ENCODE measurements at regions not wholly inside any gene's neighbourhood (a gene's known extent, or its start where the extent isn't known, plus 50 kb on each side); places are given as distances from the start of the nearest gene placed in this dataset.
"Not testable (repeated sequence)": the region's sequence is repeated elsewhere in the genome, so short reads cannot be mapped to it uniquely, and the experiment has no call there.

DNA sequence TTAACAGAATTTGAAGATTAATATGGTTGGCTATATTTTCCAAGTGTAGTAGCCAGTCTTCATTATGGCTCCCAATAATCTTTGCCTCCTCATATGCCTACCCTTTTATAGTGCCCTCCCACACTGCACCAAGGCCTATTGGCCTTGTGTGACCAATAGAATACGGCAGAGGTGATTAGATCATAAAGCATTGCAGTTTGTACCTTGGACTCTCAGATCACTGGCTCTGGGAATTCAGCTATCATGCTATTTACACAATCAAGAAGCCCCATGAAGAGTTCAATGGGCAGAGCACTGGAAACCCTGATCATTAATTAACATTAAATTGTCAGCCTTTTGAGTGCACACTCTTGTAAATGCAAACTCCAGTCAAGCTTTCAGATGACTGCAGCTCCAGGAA, 154.5 kb upstream of the MAGI2 start:
- Histone ChIP-seq H3K27ac (no peak overlapping the region), H3K36me3 (no peaks in the 10 kb centered on the region), H3K4me1 (no peaks in the 10 kb centered on the region), H3K9me3 (no peaks in the 10 kb centered on the region), H3K9ac (ENCODE audit: low read depth in 2 of 2, low read length in 2 of 2) (no peak overlapping the region), H3K27me3 (no peaks in the 10 kb centered on the region), H3K4me3 (no peak overlapping the region)
- no peak for DNase-seq
- TF ChIP-seq, protein P1, sequence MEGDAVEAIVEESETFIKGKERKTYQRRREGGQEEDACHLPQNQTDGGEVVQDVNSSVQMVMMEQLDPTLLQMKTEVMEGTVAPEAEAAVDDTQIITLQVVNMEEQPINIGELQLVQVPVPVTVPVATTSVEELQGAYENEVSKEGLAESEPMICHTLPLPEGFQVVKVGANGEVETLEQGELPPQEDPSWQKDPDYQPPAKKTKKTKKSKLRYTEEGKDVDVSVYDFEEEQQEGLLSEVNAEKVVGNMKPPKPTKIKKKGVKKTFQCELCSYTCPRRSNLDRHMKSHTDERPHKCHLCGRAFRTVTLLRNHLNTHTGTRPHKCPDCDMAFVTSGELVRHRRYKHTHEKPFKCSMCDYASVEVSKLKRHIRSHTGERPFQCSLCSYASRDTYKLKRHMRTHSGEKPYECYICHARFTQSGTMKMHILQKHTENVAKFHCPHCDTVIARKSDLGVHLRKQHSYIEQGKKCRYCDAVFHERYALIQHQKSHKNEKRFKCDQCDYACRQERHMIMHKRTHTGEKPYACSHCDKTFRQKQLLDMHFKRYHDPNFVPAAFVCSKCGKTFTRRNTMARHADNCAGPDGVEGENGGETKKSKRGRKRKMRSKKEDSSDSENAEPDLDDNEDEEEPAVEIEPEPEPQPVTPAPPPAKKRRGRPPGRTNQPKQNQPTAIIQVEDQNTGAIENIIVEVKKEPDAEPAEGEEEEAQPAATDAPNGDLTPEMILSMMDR (IDR thresholded peaks at IDR 0.05), result no peak
- intact Hi-C loops (cut with DNase I), result no loop called here

DNA sequence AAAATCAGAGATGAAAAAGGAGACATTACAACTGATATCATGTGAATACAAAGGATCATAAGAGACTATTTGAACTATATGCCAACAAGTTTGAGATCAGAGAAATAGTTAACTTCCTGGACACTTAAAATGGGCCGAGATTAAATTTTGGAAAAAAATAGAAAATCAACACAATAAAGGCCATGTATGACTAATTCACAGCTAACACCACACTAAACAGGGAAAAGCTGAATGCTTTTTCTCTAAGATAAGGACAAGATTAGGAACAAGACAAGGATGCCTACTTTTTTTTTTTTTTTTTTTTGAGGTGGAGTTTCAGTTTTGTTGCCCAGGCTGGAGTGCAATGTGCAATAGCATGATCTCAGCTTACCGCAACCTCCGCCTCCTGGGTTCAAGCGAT, 151.4 kb upstream of the MAGI2 start:
- no peaks in the 10 kb centered on the region for H3K9me3 ChIP-seq
- H3K4me1 ChIP-seq, result no peaks in the 10 kb centered on the region
- H3K27me3 ChIP-seq, result no peaks in the 10 kb centered on the region
- H3K27ac ChIP-seq, result no peak overlapping the region
- no peak overlapping the region for H3K9ac ChIP-seq (ENCODE audit: low read depth in 2 of 2, low read length in 2 of 2)
- intact Hi-C loops (cut with DNase I), result no loop called here
- DNase-seq, result no peak
- H3K36me3 ChIP-seq, result no peaks in the 10 kb centered on the region
- no peak overlapping the region for H3K4me3 ChIP-seq
- TF ChIP-seq, protein P1 (IDR thresholded peaks at IDR 0.05), result no peak

DNA sequence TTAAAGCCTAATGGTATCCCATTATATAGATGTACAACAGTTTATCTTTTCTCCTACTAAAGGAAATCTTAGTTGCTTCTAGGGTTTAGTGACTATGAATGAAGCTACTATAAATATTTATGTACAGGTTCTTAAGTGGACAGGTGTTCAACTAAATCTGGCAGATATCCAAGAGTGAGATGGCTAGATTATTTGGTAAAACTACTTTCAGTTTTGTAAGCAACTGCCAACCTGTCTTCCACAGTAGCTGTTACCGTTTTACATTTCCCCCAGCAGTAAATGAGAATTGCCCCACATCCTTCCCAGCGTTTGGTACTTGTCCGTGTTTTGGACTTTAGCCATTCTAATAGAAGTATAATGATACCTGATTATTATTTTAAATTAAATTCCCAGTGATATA, 144.9 kb upstream of the MAGI2 start:
- Histone ChIP-seq H3K4me1 (no peaks in the 10 kb centered on the region), H3K4me3 (no peak overlapping the region), H3K36me3 (no peaks in the 10 kb centered on the region), H3K27me3 (no peaks in the 10 kb centered on the region), H3K9ac (ENCODE audit: low read depth in 2 of 2, low read length in 2 of 2) (no peak overlapping the region), H3K9me3 (no peaks in the 10 kb centered on the region), H3K27ac (no peak overlapping the region)
- no peak for DNase-seq
- intact Hi-C loops (cut with DNase I), result no loop called here
- TF ChIP-seq, protein P1 (IDR thresholded peaks at IDR 0.05), result no peak

DNA sequence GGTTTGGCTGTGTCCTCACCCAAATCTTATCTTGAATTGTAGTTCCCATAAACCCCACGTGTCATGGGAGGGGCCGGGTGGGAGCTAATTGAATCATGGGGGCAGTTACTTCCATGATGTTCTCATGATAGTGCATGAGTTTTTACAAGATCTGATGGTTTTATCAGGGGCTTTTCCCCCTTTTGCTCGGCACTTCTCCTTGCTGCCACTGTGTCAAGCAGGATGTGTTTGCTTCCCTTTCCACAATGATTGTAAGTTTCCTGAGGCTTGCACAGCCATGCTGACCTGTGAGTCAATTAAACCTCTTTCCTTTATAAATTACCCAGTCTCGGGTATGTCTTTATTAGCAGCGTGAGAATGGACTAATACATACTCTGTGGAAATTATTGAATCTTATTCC, 141.2 kb upstream of the MAGI2 start:
- H3K4me1 ChIP-seq; H3K27me3 ChIP-seq; H3K9me3 ChIP-seq; H3K9ac ChIP-seq (ENCODE audit: low read depth in 2 of 2, low read length in 2 of 2); H3K4me3 ChIP-seq; H3K36me3 ChIP-seq; H3K27ac ChIP-seq; intact Hi-C loops (cut with DNase I); DNase-seq: not testable (repeated sequence)

DNA sequence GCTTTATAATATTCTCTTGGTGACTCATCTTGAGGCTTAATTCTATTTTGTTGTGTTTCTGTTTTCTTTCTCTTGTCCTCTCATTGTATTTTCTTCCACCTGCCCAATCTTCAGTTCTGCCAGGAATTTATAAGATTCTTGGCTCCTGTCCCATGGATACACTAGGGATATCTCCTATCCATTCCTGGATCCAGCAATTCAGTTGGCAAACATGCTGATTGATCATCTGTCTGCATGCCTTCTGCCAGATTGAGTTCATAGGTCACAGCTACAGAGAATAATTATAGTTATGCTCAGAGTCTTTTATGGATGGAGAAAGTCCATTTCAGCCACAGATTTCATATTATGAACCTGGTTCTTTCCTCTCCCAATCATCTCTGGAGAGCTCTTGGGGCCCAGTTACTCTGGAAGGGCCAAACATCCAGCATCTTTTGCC, 140.4 kb upstream of the MAGI2 start:
- DNase-seq, result no peak
- intact Hi-C loops (cut with DNase I), result no loop called here
- Histone ChIP-seq H3K27ac (no peak overlapping the region), H3K27me3 (no peaks in the 10 kb centered on the region), H3K4me1 (no peaks in the 10 kb centered on the region), H3K4me3 (no peak overlapping the region), H3K9me3 (no peaks in the 10 kb centered on the region), H3K9ac (ENCODE audit: low read depth in 2 of 2, low read length in 2 of 2) (no peak overlapping the region), H3K36me3 (no peaks in the 10 kb centered on the region)
- TF ChIP-seq, protein P1 (IDR thresholded peaks at IDR 0.05), result no peak

DNA sequence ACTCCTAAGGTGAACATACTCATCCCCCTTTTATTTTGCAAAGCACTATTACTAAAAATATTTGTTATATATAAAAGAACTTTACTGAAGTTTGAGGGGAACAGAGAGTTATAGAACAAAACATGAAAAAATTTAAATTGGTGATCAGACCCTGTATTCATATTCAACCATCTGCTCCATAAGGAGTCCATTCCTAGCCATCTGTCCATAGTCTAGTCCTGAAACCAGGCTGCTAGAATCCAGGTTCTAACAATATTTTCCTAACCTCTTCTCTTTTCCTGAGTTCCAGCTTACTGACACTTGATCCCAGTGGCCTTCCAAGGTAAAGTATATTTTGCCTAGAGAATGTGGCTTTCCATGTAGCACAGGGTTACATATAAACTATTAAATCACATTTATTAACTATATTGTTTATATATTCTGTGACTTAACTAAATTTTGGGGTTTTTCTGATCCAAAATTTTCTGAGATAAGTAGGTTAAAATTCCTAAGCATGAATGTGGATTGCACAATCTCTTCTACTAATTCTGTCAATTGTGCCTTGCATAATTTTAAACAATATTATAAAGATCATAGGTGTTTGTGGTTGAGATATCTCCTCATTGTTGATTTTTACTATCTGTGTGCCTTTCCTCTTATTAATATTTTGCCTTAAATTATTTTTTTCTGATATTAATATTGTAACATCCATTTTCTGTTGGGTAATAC, 137.6 kb upstream of the MAGI2 start:
- TF ChIP-seq, protein P1 (IDR thresholded peaks at IDR 0.05), result no peak
- H3K9ac ChIP-seq (ENCODE audit: low read depth in 2 of 2, low read length in 2 of 2), result no peak overlapping the region
- H3K4me1 ChIP-seq, result no peaks in the 10 kb centered on the region
- H3K36me3 ChIP-seq, result no peaks in the 10 kb centered on the region
- intact Hi-C loops (cut with DNase I), result no loop called here
- H3K27me3 ChIP-seq, result no peaks in the 10 kb centered on the region
- H3K4me3 ChIP-seq, result no peak overlapping the region
- no peak for DNase-seq
- no peak overlapping the region for H3K27ac ChIP-seq
- H3K9me3 ChIP-seq, result no peaks in the 10 kb centered on the region

All from colonic mucosa (tissue), 4 donors.